Retinal pigment epithelial cell (primary cell): ENCODE measurements at regions not wholly inside any gene's neighbourhood (a gene's known extent, or its start where the extent isn't known, plus 50 kb on each side); places are given as distances from the start of the nearest gene placed in this dataset.
A peak's percentile ranks its signal among the peaks of the same experiment; 100 is the strongest.

Experiments
- DNase-seq: peaks from one replicate; pipeline ENCODE4 v3.0.0-alpha.2; 2010; ENCODE audit warnings: low read depth
- H3K4me3 ChIP-seq: 2 replicates; pipeline ENCODE4 v1.5.1; 2011; ENCODE audit warnings: mild to moderate bottlenecking, low read length, control low read depth, moderate library complexity
- CTCF ChIP-seq: conservative IDR thresholded peaks from 2 replicates; pipeline ENCODE4 v1.5.1; 2011; ENCODE audit warnings: low read depth, low read length, control low read depth, inconsistent platforms

DNA sequence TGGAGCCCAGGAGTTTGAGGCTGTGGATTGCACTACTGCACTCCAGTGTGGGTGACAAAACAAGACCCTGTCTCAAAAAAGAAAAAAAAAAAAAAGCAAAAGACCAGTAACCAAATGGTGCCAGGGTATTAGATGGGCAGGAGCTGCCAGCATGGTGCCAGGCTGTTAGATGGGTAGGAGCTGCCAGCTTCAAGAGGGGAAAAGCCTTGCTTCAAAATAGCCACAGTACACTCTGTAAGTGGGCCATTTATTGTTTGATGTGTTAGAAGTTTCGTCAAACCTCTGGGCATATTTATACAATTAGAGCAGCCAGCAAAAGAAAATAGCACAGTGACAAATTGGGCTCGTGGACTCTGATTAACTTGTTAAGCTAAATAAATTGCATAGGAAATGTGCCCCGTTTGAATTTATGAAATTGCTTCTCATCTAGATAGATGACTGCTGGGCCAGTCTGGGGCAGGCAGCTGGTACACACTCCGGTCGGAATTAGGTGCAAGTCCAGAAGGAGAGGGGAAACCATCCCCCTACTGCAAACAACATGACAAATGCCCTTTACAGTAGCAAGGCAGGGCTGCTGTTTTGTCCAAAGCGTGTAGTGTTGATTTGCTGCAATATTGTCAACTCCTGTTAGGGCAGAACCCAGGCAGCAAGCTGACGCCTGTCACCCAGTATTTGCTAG is 126.3 kb upstream of the IRX3 start:
- no peak for TF ChIP-seq CTCF
- DNase-seq, result no peak
- no peak overlapping the region for H3K4me3 ChIP-seq

- no peak for DNase-seq
- H3K4me3 ChIP-seq, result no peak overlapping the region
- TF ChIP-seq CTCF, result no peak
Measured at GRCh38 chr16:54412037-54412436, 125.5 kb upstream of the IRX3 start.

DNA sequence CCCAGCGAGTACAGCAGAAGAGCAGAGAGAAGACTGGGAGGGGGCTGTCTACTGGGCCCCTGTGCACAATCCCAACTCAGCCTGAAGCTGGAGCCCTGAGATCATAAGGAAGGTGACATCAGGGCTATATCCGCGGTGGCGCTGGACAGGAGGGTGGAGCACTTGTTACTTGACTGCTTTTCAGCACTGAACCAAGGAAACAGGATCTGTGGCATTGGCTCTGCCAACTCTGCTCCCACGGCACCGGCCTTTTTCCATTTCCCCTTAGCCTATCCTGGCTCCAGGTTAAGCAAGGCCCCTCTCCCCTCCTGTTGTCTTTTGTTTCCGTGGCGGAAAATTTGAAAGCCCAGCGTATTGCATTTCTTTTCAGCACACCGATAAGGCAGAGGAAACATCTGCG is 125.0 kb upstream of the IRX3 start:
- TF ChIP-seq CTCF, result no peak
- H3K4me3 ChIP-seq, result no peak overlapping the region
- DNase-seq, result no peak

GRCh38 chr16:54409982-54410381 is 123.4 kb upstream of the IRX3 start:
- TF ChIP-seq CTCF, result no peak
- H3K4me3 ChIP-seq, result no peak overlapping the region
- no peak for DNase-seq

- H3K4me3 ChIP-seq, result no peak overlapping the region
- no peak for TF ChIP-seq CTCF
- DNase-seq, result peak; percentile 25
Measured at GRCh38 chr16:54407596-54407995, 121.0 kb upstream of the IRX3 start.

- TF ChIP-seq CTCF, result no peak
- no peak for DNase-seq
- no peak overlapping the region for H3K4me3 ChIP-seq
Measured at GRCh38 chr16:54405478-54405877, 118.9 kb upstream of the IRX3 start.

DNA sequence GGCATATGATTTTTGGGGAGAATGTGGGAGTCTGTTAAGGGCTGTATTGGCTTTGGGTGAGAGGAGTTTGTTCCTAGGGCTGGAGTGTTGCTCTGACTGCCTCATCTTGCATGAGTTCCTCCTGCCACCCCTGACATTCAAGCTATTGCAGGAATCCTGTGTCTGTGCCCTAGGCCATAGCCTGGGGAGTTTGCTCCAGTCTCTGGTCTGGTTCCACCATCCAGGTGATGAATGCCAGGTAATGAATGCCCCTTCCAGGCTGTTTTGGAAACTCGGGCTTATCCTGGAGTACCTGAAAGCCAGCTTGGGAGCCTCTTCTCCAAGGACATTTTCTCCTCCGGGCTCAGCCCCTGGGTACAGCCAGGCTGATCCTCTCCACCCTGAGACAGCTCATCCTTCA is 117.0 kb upstream of the IRX3 start:
- no peak overlapping the region for H3K4me3 ChIP-seq
- TF ChIP-seq CTCF, result no peak
- no peak for DNase-seq
